Testis (tissue), 2 donors: ENCODE measurements at regions not wholly inside any gene's neighbourhood (a gene's known extent, or its start where the extent isn't known, plus 50 kb on each side); places are given as distances from the start of the nearest gene placed in this dataset.

ENCODE experiments used
- DNase-seq: peaks from one replicate; pipeline ENCODE4 v3.0.0-alpha.2; 2019
- H3K27ac ChIP-seq, 2 donors: fragments of 200-600 bp; sonication (generic); one replicate each; pipeline ENCODE4 v1.5.1; 2019
- H3K27me3 ChIP-seq: fragments of 200-600 bp; sonication (generic); one replicate; pipeline ENCODE4 v1.5.1; 2019
- H3K36me3 ChIP-seq: fragments of 200-600 bp; sonication (generic); one replicate; pipeline ENCODE4 v1.5.1; 2017; ENCODE audit warnings: low read depth; ENCODE audit errors: missing control alignments
- H3K4me1 ChIP-seq: fragments of 200-600 bp; sonication (generic); one replicate; pipeline ENCODE4 v1.5.1; 2019
- H3K4me3 ChIP-seq, 2 donors: fragments of 200-600 bp; sonication (generic); one replicate each; pipeline ENCODE4 v1.5.1; 2017 to 2019
- H3K9me3 ChIP-seq: fragments of 200-600 bp; sonication (generic); one replicate; pipeline ENCODE4 v1.5.1; 2017
- POLR2A ChIP-seq: fragments of 450-650 bp; IDR thresholded peaks from one replicate; pipeline ENCODE4 v1.6.1; 2017; ENCODE audit warnings: antibody characterized with exemption, mild to moderate bottlenecking, moderate library complexity
- WGBS, 2 donors: methylation state at CpG; one replicate each; pipeline ENCODE4 v1.1.5; 2018; 5-methylcytosine and 5-hydroxymethylcytosine counted together
- intact Hi-C: fragments of 100-400 bp; cut with DNase I; formaldehyde crosslinking; loops from one replicate; pipeline ENCODE4 v1.15.1; 2023; ENCODE audit warnings: low total_unique reads
- TF ChIP-seq, protein P1 (sequence below), 3 experiments: fragments of 450-650 bp in 2 of 3; fragments of 200-600 bp in 1 of 3; sonication (generic) in 1 of 3; IDR thresholded peaks; one replicate each; pipeline ENCODE4 v1.5.1; 2016 to 2019; ENCODE audit warnings: antibody characterized with exemption in 3 of 3, mild to moderate bottlenecking in 2 of 3, moderate library complexity in 1 of 3

DNA sequence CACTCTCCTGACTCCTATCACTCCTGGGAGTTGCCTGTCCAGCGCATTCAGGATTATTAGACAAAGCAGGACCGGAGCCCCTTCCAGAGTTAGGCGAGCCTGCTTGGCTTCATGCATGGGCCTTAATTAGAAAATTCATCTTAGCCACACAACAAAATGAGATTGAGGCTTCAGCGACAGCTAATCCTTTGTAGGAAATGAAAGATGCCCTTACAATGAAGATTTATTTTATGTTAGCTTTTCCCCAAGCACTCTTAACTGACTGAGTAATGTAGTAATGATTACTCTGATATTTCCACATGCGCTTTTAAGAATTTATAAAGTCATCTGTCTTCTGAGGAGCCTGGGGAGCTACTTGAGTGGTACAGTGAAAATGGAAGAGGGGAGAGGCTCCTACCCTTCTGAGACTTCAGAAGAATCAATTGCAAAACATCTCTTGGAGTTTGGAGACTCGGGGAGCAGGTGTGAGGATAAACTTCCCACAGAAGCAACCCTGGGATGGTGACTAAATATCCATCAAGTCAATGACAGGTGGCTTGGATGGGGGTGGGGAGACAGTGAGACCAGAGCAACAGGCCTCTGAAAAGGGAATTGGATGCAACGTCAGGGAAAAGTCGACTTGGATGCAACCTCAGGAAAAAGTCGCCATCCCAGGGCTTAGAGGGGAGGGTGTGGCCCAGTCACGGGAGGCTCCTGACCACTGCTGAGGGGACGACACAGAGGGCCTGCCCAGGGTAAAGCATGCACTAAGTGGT is 434.5 kb upstream of the B3GAT1 start:
- Histone ChIP-seq H3K36me3 (no peaks in the 10 kb centered on the region), H3K4me3 (no peak overlapping the region), H3K27ac (no peak overlapping the region), H3K9me3 (no peaks in the 10 kb centered on the region), H3K27me3 (no peaks in the 10 kb centered on the region), H3K4me1 (no peaks in the 10 kb centered on the region)
- intact Hi-C loops: no loop called here
- WGBS, 2 donors: 75 to 83% methylated on average over 9 to 11 of the region's 11 CpGs
- TF ChIP-seq, protein P1, sequence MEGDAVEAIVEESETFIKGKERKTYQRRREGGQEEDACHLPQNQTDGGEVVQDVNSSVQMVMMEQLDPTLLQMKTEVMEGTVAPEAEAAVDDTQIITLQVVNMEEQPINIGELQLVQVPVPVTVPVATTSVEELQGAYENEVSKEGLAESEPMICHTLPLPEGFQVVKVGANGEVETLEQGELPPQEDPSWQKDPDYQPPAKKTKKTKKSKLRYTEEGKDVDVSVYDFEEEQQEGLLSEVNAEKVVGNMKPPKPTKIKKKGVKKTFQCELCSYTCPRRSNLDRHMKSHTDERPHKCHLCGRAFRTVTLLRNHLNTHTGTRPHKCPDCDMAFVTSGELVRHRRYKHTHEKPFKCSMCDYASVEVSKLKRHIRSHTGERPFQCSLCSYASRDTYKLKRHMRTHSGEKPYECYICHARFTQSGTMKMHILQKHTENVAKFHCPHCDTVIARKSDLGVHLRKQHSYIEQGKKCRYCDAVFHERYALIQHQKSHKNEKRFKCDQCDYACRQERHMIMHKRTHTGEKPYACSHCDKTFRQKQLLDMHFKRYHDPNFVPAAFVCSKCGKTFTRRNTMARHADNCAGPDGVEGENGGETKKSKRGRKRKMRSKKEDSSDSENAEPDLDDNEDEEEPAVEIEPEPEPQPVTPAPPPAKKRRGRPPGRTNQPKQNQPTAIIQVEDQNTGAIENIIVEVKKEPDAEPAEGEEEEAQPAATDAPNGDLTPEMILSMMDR (IDR thresholded peaks at IDR 0.05): no peak
- no peak for TF ChIP-seq POLR2A
- no peak for DNase-seq

DNA sequence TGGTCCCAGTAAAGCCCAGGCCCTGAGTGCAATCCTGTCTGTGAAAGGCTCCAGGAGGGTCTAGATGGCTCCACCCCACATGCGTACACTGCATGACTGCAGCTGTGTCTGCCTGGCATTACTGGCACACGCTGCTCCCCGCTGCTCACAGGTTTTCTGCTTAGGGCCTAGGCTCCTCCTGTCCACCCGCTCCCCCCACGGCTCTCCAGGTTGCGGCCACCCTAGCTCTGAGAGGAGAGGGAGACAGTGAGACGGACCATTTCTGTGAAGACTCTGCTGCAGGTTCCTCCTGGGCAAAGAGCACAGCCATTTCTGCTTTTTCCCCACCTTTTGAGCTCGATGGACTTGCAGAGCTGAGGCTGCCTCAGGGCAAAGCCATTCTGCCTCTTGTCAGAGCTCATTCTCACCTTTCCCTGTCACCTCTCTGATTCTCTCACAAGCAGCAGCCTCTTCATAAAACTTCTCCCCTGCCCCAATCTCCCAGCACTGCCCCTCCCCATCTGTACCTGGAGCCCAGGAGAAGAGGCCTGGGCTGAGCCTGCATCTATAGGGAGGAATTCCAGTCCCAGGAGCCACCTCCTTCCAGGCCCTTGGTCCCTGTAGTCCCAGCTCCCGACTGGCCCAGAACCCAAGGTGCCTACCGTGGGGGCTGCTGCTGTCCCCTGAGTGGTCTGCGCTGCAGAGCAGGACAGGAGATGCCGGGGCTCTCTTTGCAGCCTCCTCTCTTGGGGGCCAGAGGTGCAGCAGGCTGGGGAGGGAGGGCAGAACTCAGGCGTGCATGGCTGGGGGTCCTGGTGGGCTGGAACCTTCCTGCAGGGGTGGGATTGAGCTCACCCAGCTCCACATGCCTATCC is 433.7 kb upstream of the B3GAT1 start:
- whole genome bisulfite sequencing, 2 donors: 84 to 93% methylated on average over 6 to 13 of the region's 13 CpGs
- Histone ChIP-seq H3K27me3 (no peaks in the 10 kb centered on the region), H3K9me3 (no peaks in the 10 kb centered on the region), H3K27ac (no peak overlapping the region), H3K4me1 (no peaks in the 10 kb centered on the region), H3K36me3 (no peaks in the 10 kb centered on the region), H3K4me3 (no peak overlapping the region)
- intact Hi-C loops: no loop called here
- no peak for TF ChIP-seq POLR2A
- TF ChIP-seq, protein P1 (IDR thresholded peaks at IDR 0.05): no peak
- no peak for DNase-seq

- intact Hi-C loops: no loop called here
- DNase-seq: no peak
- Histone ChIP-seq H3K36me3 (no peaks in the 10 kb centered on the region), H3K27me3 (no peaks in the 10 kb centered on the region), H3K9me3 (no peaks in the 10 kb centered on the region), H3K4me3 (no peak overlapping the region), H3K27ac (no peak overlapping the region), H3K4me1 (no peaks in the 10 kb centered on the region)
- WGBS, 2 donors: 78 to 81% methylated on average over 5 to 8 of the region's 8 CpGs
- no peak for TF ChIP-seq POLR2A
- TF ChIP-seq, protein P1 (IDR thresholded peaks at IDR 0.05): no peak
These were observed 432.8 kb upstream of the B3GAT1 start for GRCh38 chr11:134844838-134845237.

DNA sequence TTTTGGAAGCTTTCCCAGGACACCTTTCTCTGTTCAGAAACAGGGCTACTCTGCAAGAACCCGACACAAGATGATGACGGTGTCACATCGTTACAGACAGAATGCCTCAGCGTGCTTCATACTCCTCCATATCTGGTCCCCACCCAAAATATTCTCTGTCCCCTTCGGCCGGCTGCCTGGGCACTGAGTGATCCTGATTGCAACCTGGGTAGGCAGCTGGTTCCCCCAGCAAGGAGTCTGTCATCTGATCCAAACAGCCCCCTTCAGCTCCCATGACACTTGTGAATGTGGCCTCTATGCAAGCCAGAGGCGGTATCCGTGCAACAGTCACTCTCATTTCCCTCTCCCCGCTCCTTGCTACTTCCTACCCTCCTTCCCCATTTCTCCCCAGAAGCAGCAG is 431.7 kb upstream of the B3GAT1 start:
- H3K36me3 ChIP-seq: no peaks in the 10 kb centered on the region
- TF ChIP-seq, protein P1 (IDR thresholded peaks at IDR 0.05): no peak
- no peak for TF ChIP-seq POLR2A
- H3K27ac ChIP-seq: no peak overlapping the region
- H3K9me3 ChIP-seq: no peaks in the 10 kb centered on the region
- H3K27me3 ChIP-seq: no peaks in the 10 kb centered on the region
- intact Hi-C loops: no loop called here
- no peaks in the 10 kb centered on the region for H3K4me1 ChIP-seq
- no peak overlapping the region for H3K4me3 ChIP-seq
- 79 to 96% methylated on average over 7 to 9 of the region's 9 CpGs for WGBS, 2 donors
- no peak for DNase-seq
